Heart right ventricle (tissue), 16 donors: ENCODE measurements at regions not wholly inside any gene's neighbourhood (a gene's known extent, or its start where the extent isn't known, plus 50 kb on each side); places are given as distances from the start of the nearest gene placed in this dataset.

Experiments
- ATAC-seq, 8 donors: fragments of 200-7000 bp; cut with Tn5 transposase; one replicate each; pipeline ENCODE4 v1.9.1; 2020; ENCODE audit warnings: mild to moderate bottlenecking in 8 of 8, moderate library complexity in 8 of 8, moderate number of reproducible peaks in 1 of 8
- DNase-seq, 2 donors: peaks; one replicate each; pipeline ENCODE4 v3.0.0-alpha.2; 2020
- H3K27ac ChIP-seq, 10 donors: fragments of 200-600 bp; sonication (generic) in 2 of 10; one replicate each; pipeline versions ENCODE4 v1.5.0 to v1.8.0; 2020 to 2022; ENCODE audit warnings: mild to moderate bottlenecking in 3 of 10
- H3K27me3 ChIP-seq, 7 donors: fragments of 200-600 bp; one replicate each; pipeline ENCODE4 v1.8.0; 2021 to 2022; ENCODE audit warnings: mild to moderate bottlenecking in 2 of 7
- H3K36me3 ChIP-seq, 9 donors: fragments of 200-600 bp; sonication (generic) in 1 of 9; one replicate each; pipeline versions ENCODE4 v1.5.0 to v1.8.0; 2020 to 2022; ENCODE audit warnings: mild to moderate bottlenecking in 2 of 9
- H3K4me1 ChIP-seq, 9 donors: fragments of 200-600 bp; sonication (generic) in 1 of 9; one replicate each; pipeline versions ENCODE4 v1.5.0 to v1.8.0; 2020 to 2022; ENCODE audit warnings: mild to moderate bottlenecking in 4 of 9
- H3K4me3 ChIP-seq, 10 donors: fragments of 200-600 bp; sonication (generic) in 2 of 10; one replicate each; pipeline versions ENCODE4 v1.5.0 to v1.8.0; 2020 to 2022; ENCODE audit warnings: mild to moderate bottlenecking in 7 of 10, moderate library complexity in 2 of 10
- H3K9me3 ChIP-seq, 11 donors: fragments of 200-600 bp in 10 of 11; sonication (generic) in 2 of 11; one replicate each; pipeline versions ENCODE4 v1.5.0 to v1.8.0; 2013 to 2022; ENCODE audit warnings: mild to moderate bottlenecking in 2 of 11, control low read depth in 1 of 11, moderate library complexity in 1 of 11
- CTCF ChIP-seq, 9 donors: fragments of 200-600 bp; sonication (generic) in 2 of 9; IDR thresholded peaks; one replicate each; pipeline versions ENCODE4 v1.5.0 to v1.8.0; 2021 to 2022; ENCODE audit warnings: antibody characterized with exemption in 9 of 9, mild to moderate bottlenecking in 5 of 9, moderate library complexity in 1 of 9
- WGBS, 2 donors: extraction: QIAGEN DNeasy Blood & Tissue Kit; methylation state at CpG; one replicate each; pipeline ENCODE4 v1.1.7; 2013; ENCODE audit warnings: inconsistent platforms in 1 of 2; 5-methylcytosine and 5-hydroxymethylcytosine counted together
- intact Hi-C, 10 donors: fragments of 100-400 bp; cut with DNase I; formaldehyde crosslinking; loops; one replicate each; pipeline versions ENCODE4 v1.11.1 to v1.14.2; 2022
- donor health status: Arrhythmogenic right ventricular cardiomyopathy.
- donor health status: ischemic (EF 13 %, LVEDD 7.1; RV severe dilation, severe dysfunction).
- donor health status: healthy with polysubstance abuse.
- donor health status: DM: no; HTN: yes; CAD: no.
- donor health status: DM: no; HTN: no; CAD: no.
- donor health status: ischemic (EF 25% LVEDD 6.9; RV normal size, moderate dysfunction).
- donor health status: ischemic (EF 25% LVEDD 5.7; RV mildly dilated, moderate dysfunction).
- donor health status: healthy.
- donor health status: DM: yes; HTN: yes; CAD: no.
- donor health status: Ischemic cardiomyopathy.
- donor health status: ischemic (EF 35%, LVEDD 5.7; RV mildly dilated, moderate dysfunction).
- donor health status: nonischemic (EF 11% LVEDD 7.7; RV severe dilation, severe dysfunction).
- donor health status: DM: yes; HTN: yes; CAD: no.
- donor health status: PGD.
- donor health status: ischemic (EF 29% LVEDD 5.4; RV normal size, mild dysfunction).
- donor health status: nonischemic (EF 23%, LVEDD 6.1; RV moderate dilation, normal function).

- Histone ChIP-seq H3K9me3 (no peaks in the 10 kb centered on the region), H3K36me3 (no peaks in the 10 kb centered on the region), H3K4me1 (no peaks in the 10 kb centered on the region), H3K27ac (no peak overlapping the region), H3K27me3 (peaks cover 0 to 34% (median under 1%) of the 10 kb centered on the region in 7 donors), H3K4me3 (no peak overlapping the region)
- 96% methylated on average over 5 of the region's 5 CpGs for WGBS, 2 donors
- intact Hi-C loops = no loop called here
- DNase-seq (no peak), ATAC-seq (peak in 4 of 8 donors; percentile 35 to 51 (median 48))
- no peak for TF ChIP-seq CTCF (IDR thresholded peaks at IDR 0.05)
Measured at GRCh38 chr2:64383016-64383591, 70.9 kb upstream of the LGALSL start.

GRCh38 chr2:64383881-64384280 is 70.1 kb upstream of the LGALSL start:
- no peak for TF ChIP-seq CTCF (IDR thresholded peaks at IDR 0.05)
- H3K27me3 ChIP-seq = peaks cover 0 to 26% (median 0%) of the 10 kb centered on the region in 7 donors
- no peak overlapping the region for H3K4me3 ChIP-seq
- H3K9me3 ChIP-seq = no peaks in the 10 kb centered on the region
- WGBS, 2 donors = 94 to 95% methylated on average over 3 of the region's 3 CpGs
- H3K4me1 ChIP-seq = no peaks in the 10 kb centered on the region
- DNase-seq = no peak
- intact Hi-C loops = no loop called here
- H3K27ac ChIP-seq = no peak overlapping the region
- H3K36me3 ChIP-seq = no peaks in the 10 kb centered on the region
- no peak for ATAC-seq

- Histone ChIP-seq H3K9me3 (peaks cover 0 to 20% (median 7%) of the 10 kb centered on the region in 11 donors), H3K27ac (no peak overlapping the region), H3K27me3 (peaks cover 0 to 4% (median 0%) of the 10 kb centered on the region in 7 donors), H3K36me3 (no peaks in the 10 kb centered on the region), H3K4me1 (peaks cover 0 to 1% (median 0%) of the 10 kb centered on the region in 9 donors), H3K4me3 (no peak overlapping the region)
- WGBS, 2 donors = 81 to 82% methylated on average over 4 of the region's 4 CpGs
- TF ChIP-seq CTCF (IDR thresholded peaks at IDR 0.05) = no peak
- intact Hi-C loops = no loop called here
- ATAC-seq = no peak
- no peak for DNase-seq
Measured at GRCh38 chr2:64386676-64387075, 67.3 kb upstream of the LGALSL start.

- Histone ChIP-seq H3K27ac (peak overlapping the region in 1 of 10 donors; percentile 59), H3K27me3 (no peaks in the 10 kb centered on the region), H3K4me3 (no peak overlapping the region), H3K36me3 (no peaks in the 10 kb centered on the region), H3K9me3 (peaks cover 0 to 22% (median 7%) of the 10 kb centered on the region in 11 donors), H3K4me1 (peaks cover 0 to 5% (median 0%) of the 10 kb centered on the region in 9 donors)
- no peak for DNase-seq
- no peak for TF ChIP-seq CTCF (IDR thresholded peaks at IDR 0.05)
- ATAC-seq = no peak
- intact Hi-C loops = no loop called here
Measured at GRCh38 chr2:64390586-64390985, 63.4 kb upstream of the LGALSL start.
